Right ventricle myocardium superior (tissue), 1 donor: ENCODE measurements at regions not wholly inside any gene's neighbourhood (a gene's known extent, or its start where the extent isn't known, plus 50 kb on each side); places are given as distances from the start of the nearest gene placed in this dataset.
"Not testable (repeated sequence)": the region's sequence is repeated elsewhere in the genome, so short reads cannot be mapped to it uniquely, and the experiment has no call there.

ENCODE experiments used
- ATAC-seq: fragments of 200-7000 bp; cut with Tn5 transposase; one replicate; pipeline ENCODE4 v1.9.1; 2020; ENCODE audit warnings: mild to moderate bottlenecking; ENCODE audit not compliant: poor library complexity
- DNase-seq: peaks from one replicate; pipeline ENCODE4 v3.0.0-alpha.2; 2020
- intact Hi-C: fragments of 100-400 bp; cut with DNase I; formaldehyde crosslinking; loops from one replicate; pipeline ENCODE4 v1.11.2; 2022
- donor health status: DM: no; HTN: yes; CAD: no; lungs with severe emphysema.

GRCh38 chr10:123266971-123267370 is 112.8 kb downstream of the BUB3 start:
- ATAC-seq = no peak
- intact Hi-C loops = no loop called here
- DNase-seq = no peak

- ATAC-seq = no peak
- no peak for DNase-seq
- intact Hi-C loops = no loop called here
Observed at GRCh38 chr10:123269017-123269552, 114.9 kb downstream of the BUB3 start.

DNA sequence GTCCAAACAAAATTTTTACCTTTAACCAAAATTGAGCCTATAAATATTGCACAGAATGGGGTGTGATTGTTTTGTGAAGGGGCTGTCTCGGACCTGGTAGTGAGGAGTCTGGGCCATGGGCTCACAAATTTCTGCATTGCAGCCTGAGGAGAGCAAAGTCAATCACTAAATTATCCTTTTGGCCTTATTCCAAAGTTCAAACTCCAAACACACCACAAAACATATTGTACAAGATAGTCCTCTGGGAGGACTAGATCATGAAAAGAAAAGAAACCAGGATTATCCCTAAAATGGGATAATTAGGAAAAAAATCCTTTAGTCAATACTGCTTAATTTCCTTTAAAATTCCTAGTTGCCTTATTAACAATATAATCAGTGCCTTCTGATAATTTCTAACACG is 115.5 kb downstream of the BUB3 start:
- ATAC-seq (no peak), DNase-seq (no peak)
- intact Hi-C loops = no loop called here

GRCh38 chr10:123270221-123270620 is 116.0 kb downstream of the BUB3 start:
- DNase-seq (no peak), ATAC-seq (no peak)
- intact Hi-C loops = no loop called here

DNA sequence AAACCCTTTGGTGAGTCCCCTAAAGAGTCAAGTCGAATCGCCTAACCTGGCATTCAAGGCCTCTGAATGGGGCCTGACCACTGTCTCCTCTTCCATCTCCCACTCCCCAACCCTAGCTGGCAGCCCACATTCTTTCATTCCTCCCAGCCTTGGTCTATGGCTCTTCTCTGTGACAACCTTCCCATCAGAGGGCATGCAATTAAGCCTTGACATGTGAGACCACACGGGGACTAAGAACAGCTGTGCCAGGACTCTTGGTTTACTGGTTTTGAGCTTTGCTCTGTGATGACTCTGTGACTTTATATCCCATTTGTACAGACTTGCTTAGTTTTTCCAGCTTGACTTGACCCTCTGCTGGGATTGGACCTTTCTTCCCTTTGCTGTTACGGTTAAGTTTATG is 116.6 kb downstream of the BUB3 start:
- DNase-seq (no peak), ATAC-seq (no peak)
- intact Hi-C loops = no loop called here

DNA sequence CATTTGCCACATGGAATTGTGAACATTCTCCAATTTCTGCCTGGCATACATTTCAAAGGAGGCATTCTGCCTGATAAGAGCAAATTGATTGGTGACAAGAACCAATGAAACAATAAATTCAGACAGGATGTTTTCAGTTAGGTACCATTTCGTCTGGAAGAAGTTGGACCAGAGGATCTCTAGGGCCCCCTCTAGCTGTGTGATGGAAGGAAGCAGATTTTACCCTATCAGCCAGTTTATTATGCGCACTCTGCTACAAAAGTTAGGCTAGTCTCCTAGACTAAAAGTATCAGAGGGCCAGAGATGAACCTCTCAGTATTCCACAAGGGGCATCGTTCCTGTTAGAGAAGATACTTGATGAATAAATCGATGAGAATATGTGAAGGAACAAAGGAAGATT is 118.0 kb downstream of the BUB3 start:
- no peak for ATAC-seq

GRCh38 chr10:123274306-123275135 is 120.3 kb downstream of the BUB3 start:
- no peak for ATAC-seq
- intact Hi-C loops = no loop called here
- no peak for DNase-seq

More for the DNA sequence above, 118.0 kb downstream of the BUB3 start:
- no peak for DNase-seq
- intact Hi-C loops = no loop called here

DNA sequence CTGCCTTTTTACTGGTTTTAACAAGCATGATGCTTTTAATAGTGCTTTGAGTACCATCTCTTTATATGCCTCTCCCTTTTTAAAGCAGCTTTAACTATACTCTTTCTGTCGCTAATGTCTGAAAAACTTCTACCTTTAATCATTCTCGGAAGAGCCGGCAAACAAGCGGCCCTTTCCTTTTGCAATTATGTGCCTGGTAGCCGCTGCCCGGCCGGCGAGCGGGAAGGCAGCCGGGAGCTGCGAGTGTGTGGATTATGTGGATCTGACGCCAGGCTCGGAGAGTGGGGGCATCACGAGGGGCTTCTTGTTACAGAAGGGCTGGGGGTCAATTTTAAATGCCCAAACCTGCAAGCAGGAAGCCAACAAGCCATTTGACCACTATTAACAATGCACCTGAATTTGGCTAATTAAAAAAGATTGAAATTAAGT is 120.9 kb downstream of the BUB3 start:
- intact Hi-C loops = no loop called here
- DNase-seq (no peak), ATAC-seq (no peak)

DNA sequence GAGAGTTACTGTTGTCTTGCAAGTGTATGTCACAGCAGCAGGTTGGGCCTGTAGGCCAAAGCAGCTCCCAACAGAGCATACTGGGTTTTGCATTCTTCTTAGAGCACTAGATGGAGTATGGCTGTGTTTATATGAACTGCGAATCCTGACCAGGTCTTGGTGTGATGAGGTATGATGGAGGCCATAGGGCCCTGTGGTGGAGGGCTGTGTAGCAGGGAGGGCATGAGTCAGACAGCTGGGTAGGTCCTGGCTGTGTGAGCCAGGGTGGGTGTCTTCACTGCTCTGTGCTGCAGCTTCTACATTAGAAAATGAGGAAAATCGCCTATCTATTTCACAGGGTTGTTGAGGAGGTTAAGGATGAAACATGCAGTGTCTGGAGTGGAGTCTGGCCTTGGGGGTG is 124.2 kb downstream of the BUB3 start:
- DNase-seq = no peak
- ATAC-seq = no peak
- intact Hi-C loops = no loop called here

DNA sequence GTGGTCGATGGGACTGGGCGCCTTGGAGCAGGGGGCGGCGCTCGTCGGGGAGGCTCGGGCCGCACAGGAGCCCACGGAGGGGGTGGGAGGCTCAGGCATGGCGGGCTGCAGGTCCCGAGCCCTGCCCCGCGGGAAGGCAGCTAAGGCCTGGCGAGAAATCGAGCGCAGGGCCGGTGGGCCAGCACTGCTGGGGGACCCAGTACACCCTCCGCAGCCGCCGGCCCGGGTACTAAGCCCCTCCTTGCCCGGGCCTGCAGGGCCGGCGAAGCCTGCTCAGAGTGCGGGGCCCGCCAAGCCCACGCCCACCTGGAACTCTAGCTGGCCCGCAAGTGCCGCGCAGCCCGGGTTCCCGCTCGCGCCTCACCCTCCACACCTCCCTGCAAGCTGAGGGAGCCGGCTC is 129.2 kb downstream of the BUB3 start:
- DNase-seq, intact Hi-C loops, ATAC-seq: not testable (repeated sequence)

- intact Hi-C loops = no loop called here
- ATAC-seq = no peak
- DNase-seq = no peak
Observed at GRCh38 chr10:123284022-123284421, 129.8 kb downstream of the BUB3 start.

GRCh38 chr10:123287594-123288247 is 133.5 kb downstream of the BUB3 start:
- no peak for DNase-seq
- no peak for ATAC-seq
- intact Hi-C loops = no loop called here

- DNase-seq = no peak
- ATAC-seq = no peak
- intact Hi-C loops = no loop called here
Observed at GRCh38 chr10:123289432-123289831, 135.2 kb downstream of the BUB3 start.

- no peak for ATAC-seq
- DNase-seq = no peak
Observed at GRCh38 chr10:123294109-123294508, 139.9 kb downstream of the BUB3 start.

GRCh38 chr10:123294886-123295285 is 140.7 kb downstream of the BUB3 start:
- no peak for DNase-seq
- ATAC-seq = no peak
- intact Hi-C loops = no loop called here

More at GRCh38 chr10:123294109-123294508, 139.9 kb downstream of the BUB3 start:
- intact Hi-C loops = no loop called here

- intact Hi-C loops = no loop called here
- DNase-seq = no peak
- no peak for ATAC-seq
Observed at GRCh38 chr10:123295644-123296043, 141.4 kb downstream of the BUB3 start.

DNA sequence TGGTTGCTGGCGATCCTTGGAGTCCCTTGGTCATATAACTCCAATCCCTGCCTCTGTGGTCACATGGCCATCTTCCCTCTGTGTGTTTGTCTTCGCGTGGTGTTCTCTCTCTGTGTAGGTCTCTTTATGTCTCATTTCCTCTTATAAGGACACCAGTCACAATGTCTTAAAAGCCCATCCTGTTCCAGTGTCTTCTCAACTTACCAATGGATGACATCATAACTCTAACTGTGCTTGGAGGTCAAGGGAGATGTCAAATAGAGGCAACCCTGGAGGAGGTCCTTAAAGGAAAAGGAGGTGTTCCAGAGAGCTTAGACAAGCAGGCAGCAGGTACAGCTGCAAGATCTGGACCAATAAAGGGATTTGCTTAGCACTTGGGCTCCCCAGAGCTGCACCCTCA is 143.0 kb downstream of the BUB3 start:
- ATAC-seq (no peak), DNase-seq (no peak)
- intact Hi-C loops = no loop called here

- intact Hi-C loops = no loop called here
- DNase-seq (no peak), ATAC-seq (no peak)
Observed at GRCh38 chr10:123298583-123298982, 144.4 kb downstream of the BUB3 start.

GRCh38 chr10:123299598-123299997 is 145.4 kb downstream of the BUB3 start:
- intact Hi-C loops = no loop called here
- no peak for ATAC-seq
- DNase-seq = no peak
